ENCODE measurements at regions not wholly inside any gene's neighbourhood (a gene's known extent, or its start where the extent isn't known, plus 50 kb on each side); places are given as distances from the start of the nearest gene placed in this dataset.

DNA sequence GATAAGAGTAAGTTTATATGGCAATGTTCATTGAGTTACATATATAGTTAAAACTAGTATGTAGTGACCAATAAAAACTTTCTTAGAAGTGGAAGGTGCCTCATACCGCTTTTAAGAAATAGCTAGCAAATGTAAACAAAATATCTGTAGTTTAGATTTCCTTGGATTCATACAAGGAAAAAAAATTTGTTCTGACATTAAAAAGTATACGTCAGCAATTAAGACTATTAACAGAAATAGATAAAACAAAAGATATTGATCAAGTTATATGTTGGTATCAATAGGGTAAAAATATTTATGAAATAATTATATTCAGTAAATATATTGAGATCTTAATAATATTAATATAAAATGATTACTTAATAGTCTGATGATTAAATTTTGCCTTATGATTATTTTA lies 718.8 kb upstream of the LRFN5 start:
- DNase-seq = no peak

DNA sequence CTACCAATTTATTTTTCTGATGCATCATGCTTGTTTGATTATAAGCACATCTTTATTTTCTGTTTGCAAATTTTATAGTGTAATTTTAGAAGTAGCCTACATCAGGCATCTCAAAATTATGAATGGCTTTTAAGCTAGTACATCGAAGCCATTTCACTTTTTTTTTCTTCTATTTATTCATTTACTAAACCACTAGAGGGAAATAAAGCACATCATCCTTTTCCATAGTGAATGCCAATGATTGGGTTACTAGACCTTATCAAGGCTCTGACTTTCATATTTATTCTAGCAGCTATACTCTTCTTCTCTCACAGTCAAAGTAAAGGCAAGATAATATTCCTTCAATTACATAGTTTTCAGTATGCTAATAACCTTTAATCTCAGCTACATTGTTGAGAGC lies 736.4 kb upstream of the LRFN5 start:
- DNase-seq = no peak

DNA sequence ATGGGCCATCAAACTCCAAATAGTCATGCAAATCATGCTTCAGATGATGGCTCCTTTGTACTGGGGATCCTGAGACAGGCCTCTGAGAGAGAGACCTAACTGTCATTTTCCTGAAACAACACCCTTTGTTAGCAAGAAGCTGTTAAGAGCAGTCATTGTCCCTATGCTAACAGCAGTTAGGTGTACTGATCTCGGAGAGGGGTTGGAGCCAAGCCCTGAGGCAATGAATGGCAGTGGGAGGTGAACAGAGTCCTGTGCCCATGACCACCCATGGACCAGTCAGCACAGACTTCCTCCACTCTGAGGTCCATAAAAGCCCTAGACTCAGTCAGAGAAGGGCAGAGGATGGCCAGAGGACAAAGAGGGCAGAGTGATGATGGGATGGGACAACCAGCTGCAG lies 747.6 kb upstream of the LRFN5 start:
- no peak for DNase-seq

DNA sequence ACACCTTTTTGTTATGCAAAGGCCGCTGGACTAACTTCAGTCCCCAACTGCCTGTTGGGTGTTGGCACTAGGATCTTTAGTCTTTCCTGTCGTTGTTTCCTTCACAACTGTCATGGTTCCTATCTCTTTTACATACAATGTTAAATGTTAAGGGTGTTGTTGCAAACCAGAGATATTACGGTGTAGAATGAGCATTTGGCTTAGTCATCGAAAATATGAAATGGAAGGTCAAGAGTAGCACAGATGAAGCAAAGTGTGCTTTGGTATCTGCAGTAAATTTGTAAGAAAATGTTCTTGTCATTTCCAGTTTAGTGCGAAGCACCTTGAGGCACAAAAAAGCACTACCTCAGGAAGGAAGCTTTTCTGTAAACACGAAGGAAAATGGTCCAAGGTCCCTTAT lies 751.3 kb upstream of the LRFN5 start:
- DNase-seq = no peak

DNA sequence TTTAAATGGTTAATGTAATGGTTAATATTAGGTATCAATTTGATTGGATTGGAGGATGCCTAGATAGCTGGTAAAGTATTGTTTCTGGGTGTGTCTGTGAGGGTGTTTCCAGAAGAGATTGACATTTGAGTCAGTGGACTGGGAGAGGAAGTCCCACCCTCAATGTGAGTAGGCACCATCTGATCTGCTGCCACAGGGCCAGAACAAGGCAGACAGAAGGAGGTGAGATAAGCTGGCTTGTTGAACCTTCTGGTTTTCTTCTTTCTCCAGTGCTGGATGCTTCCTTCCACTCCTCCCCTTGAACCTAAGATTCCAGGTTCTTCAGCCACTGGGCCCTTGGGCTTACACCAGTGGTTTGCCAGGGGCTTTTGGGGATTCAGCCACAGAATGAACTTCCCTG lies 756.5 kb upstream of the LRFN5 start:
- DNase-seq = no peak

DNA sequence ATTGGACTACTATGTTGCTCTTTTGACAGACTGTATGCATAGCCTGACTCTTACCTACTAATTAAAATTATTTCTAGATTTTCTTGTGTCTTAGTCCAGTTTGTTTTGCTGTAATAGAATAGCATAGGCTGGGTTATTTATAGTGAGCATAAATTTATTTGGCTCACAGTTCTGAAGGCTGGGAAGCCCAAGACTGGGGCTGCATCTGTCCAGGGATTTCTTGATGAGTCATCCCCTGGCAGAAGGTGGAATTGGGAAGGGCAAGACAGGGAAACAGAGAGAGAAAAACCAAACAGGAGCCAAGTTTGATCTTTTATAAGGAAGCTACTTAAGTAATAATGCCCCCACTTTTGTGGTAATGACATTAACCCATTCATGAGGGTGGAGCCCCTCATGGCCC lies 759.2 kb upstream of the LRFN5 start:
- no peak for DNase-seq

DNA sequence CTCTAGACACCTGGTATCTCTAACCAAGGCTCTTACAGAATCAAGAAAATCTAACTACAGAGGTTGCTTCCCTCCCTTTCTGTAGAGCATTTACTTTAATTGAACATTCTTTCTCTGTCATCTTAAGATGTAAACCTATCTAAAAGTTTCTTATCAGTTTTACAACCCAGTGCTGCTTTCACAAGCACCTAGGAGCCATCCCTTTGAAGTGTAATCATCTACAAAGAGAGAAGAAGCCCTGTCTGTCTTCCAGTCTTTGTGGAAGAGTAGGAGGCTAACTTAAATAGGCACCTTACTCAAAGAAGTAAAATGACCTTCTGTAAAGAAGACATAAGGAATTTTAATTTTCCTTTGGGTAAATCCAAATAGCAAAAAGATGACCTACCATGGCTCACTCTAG lies 763.9 kb upstream of the LRFN5 start:
- DNase-seq = no peak

DNA sequence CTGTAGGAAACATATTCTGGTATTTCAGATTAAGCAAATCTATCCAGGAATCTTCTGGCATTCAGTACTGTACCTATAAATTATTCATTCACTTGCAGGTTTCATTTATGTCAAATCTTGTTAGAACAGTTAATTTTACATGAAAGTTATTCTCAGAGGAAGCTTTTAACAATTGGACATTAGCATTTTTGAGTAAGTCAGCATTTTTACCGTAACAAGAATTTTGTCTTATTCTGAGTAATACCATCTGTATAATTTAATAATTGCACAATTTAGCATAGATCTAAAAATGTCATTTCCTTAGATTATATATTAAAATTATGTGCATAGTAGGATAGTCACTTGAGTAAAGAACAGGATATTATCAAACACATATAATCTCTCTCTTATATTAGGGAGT lies 764.8 kb upstream of the LRFN5 start:
- no peak for DNase-seq

DNA sequence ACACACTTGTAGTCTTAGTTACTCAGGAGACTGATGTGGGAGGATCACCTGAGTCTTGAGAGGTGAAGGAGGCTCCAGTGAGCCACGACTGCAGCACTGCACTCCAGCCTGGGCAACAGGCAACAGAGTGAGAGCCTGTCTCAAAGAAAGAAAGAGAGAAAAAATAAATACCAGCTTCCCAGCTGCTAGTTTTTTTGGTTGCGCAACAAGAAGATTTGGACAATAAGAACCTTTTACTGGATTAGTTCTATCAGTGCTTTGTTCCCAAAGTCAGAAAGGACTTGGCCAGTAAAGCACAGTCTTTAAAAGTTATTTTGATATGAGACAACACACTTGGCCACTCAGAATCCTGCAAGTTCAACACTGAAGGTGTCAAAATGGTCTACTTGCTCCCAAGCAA lies 768.1 kb upstream of the LRFN5 start:
- DNase-seq = no peak

DNA sequence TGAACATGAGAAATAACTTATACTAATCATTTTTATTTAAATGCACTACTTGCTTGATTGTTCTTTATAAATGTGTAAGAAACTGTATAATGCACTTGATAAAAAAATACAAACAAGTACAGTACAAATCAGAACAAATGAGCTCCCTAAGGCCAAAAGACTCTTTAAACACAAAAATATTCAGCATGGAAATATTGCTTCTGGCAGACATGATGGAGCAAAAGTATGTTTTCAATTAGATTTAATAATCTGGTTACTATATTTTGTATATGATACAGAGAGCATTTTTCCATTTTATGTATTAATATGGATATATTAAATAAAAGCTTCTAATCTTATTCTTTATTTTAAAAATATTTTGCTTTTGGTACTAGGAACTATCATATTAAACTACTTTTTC lies 800.2 kb upstream of the LRFN5 start:
- DNase-seq = no peak

DNA sequence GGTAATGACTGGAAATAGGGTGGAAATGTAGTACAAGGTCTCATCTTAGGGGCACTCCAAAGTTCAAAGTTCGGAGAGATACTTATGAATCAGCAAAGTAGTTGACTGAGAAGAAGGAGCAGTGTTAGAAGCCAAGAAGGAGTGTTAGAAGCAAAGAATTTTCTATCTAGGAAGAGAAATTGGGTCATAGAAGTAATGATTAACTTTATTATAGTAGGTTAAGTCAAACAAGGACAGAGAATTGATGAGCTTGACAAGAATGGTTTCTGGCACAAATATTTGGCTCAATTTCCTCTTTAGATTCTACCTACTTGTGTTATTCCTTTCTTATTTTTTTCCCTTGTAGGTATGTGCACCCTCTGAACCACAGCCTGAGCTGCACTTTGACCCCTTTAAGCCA lies 810.5 kb upstream of the LRFN5 start:
- DNase-seq = no peak

DNA sequence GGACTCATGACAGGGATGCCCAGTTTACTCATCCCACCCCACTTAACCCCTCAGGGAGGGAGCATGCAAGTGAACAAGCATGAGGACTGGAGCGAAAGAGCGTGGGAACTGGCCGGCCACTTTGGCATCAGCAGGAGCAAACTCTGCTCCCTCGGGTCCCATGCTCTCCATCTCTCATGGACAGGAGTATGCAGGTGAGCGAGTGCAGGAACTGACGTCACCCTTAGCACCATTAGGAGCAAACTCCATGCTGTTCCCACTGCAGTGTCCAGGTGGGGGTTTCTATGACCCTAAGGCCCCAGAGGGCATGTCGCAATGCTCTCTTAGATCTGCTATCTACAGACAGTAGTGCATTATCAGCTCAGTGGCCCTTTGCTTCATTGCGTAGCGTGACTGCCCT lies 821.8 kb upstream of the LRFN5 start:
- no peak for DNase-seq

DNA sequence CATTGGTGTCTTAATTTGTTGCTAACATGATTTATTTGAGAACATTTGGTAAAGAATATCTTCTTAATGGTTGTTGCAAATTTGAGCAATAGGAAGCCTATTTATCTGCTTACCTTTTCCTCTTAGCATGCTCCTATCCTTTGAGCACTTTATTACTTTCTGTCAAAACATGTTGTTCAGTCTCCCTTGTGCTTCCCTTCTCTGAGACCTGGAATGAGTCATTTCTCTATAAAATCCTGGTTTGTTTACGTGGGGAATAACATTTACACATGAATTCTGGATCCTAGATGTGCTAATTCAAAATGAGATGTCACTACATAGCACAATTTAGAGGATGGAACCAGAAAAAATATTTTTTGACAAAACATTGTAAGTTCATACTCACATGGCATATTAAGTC lies 844.0 kb upstream of the LRFN5 start:
- no peak for DNase-seq

DNA sequence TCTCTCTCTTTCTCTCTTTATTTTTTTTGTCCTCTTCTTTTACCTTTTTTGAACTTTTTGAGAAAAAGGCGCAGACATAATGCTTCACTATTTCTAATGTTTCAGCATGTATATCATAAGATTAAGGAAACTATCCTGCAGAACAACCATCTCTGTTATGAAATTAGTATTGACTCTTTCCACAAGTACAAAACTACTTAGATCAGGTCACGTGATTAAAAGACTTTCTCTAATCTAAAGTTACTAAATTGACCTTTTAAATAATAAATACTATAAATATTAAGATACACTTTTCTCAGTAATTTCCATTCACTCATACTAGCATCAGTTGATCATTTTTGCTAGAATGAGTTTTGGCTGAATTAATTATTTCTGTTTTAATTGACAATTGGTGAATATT lies 844.5 kb upstream of the LRFN5 start:
- DNase-seq = no peak

DNA sequence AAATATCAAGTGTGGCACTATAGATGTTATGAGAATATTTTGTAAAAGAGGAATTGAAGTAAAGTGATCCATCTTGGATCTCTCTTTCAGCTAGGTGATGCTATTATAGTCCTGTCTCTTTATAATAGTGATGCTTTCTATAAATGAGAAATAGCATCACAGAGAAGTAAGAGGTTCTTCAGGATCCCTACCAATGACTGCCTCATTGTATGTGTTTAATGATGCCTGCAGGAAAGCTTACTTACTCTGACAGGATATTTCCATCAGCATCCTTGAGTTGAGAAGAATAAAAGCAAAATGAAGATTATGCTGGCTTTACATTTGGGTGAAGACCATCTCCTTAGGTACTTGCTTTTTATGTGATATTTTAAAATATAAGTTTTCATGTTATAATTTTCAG lies 846.0 kb upstream of the LRFN5 start:
- DNase-seq = no peak

DNA sequence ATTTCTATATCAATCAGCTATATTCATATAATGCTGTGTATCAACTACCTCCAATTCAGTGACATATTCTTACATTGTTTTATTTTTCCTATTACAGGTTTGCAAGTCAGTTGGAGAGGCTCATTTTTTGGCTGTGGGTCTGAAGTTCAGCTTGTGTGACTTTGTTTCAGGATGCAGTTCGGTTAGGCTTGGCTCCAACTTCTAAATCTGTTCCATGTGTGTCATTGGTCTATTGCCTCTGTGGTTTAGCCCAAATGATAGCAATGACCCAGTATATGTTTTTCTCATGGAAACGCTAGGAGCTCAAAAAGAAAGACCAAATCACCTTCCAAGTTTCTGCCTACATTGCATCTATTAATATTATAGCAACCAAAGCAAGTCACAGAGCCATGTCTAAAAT lies 848.6 kb upstream of the LRFN5 start:
- DNase-seq = no peak

DNA sequence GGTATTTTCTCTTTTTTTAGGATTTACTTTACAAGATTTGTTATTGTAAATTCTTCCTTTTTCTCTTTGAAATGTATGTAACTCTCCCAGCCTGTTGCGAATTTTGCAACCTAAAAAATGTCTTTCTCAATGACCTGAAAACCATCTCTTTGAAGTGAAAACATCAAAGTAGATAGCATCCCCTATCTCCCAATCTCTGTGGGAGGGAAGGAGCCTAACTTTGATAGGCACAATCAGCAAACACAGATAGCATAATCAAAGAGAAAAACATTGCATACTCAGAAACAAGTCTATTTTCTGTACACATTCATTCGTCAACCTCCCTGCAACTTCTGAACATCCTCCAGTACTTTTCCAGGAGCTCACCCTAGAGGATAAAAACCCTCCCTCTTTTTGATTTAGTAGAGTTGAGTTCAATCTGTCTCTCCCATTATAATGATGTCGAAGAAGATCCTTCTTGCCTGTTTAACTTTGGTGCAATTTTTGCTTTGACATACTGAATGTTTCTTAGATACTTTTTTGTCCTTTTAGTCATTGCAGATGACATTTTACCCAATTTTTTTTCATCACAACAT lies 849.2 kb upstream of the LRFN5 start:
- no peak for DNase-seq

DNA sequence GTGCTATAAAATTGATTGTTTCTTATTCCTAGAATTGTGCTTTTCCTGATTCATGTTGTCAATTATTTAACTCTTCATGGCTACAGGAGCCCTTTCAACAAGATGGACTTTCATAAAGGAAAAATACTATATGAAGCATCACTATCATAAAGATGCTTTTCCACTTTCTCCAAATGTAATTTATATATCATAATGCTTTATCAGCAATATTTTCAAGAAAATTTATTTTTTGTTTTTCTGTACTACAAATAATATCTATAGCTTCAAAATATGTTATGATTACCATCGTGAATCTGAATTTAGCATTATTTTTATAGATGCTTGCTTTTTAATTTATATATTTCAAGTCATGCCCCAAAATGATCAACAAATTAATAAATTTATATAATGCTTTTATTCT lies 873.5 kb upstream of the LRFN5 start:
- no peak for DNase-seq

DNA sequence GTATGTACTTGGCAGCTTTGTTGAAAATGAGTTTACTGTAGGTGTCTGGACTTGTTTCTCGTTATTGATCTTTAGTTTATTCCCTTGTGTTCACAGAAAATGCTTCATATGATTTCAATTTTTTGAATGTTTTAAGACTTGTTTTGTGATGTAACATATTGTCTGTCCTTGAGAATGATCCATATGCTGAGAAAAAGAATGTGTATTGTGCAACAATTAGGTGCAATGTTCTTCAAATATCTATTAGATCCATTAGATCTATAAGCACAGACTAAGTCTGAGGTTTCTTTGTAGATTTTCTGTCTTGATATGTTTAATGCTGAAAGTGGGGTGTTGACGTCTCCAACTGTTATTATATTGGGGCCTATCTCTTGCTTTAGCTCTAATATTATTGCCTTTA lies 879.6 kb upstream of the LRFN5 start:
- DNase-seq = no peak

DNA sequence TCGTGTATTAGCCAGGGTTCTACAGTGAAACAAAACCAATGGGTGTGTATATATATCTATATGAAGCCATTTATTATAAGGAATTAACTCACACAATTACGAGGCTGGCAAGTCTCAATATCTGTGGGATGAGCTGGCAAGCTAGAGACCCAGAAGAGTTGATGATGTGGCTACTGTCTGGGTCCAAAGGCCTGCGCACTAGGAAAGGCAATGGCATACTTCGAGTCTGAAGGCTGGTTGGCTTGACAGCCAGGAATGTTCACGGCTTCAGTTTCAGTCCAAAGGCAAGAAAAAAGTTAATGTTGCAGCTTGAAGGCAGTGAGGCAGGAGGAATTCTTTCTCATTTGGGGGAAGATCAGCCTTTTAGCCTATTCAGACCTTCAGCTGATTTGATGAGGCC lies 893.3 kb upstream of the LRFN5 start:
- no peak for DNase-seq

DNA sequence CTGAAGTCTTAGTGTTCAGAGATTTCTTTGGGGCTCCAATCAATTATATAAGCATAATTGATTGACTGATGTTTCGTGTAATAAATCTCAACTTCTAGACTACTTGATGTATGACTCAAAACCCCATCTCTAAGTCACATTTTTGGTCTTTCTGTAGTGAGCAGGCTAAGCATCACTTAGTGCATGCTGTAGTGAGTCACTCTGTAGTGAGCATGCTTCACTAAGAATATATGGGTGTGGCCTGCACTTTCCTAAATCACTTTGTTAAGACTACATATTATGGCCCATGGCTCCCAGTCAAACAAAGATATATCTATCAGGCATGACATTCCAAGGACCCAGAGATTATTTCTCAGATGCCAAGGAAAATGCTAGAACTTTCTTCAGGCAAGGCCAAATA lies 909.4 kb upstream of the LRFN5 start:
- DNase-seq = no peak

DNA sequence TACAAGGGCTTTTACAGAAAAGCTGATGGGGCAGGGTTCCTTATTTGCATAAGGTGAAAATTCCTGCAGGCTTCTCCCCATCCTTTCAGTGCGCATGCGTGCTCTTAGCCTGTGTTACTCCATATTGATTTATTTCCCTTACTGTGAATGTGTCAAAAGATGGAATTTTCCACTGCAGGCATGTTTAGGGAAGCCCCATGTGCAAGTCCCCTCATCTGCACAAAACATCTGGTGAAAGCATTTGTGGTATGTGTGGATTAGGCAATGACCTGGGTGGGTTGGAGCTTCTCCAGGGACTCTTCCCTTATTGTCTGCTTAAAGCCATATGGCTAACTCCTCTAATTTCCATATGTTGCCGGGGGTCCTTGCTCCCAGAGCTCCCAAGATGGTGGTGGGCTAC lies 912.7 kb upstream of the LRFN5 start:
- DNase-seq = no peak

DNA sequence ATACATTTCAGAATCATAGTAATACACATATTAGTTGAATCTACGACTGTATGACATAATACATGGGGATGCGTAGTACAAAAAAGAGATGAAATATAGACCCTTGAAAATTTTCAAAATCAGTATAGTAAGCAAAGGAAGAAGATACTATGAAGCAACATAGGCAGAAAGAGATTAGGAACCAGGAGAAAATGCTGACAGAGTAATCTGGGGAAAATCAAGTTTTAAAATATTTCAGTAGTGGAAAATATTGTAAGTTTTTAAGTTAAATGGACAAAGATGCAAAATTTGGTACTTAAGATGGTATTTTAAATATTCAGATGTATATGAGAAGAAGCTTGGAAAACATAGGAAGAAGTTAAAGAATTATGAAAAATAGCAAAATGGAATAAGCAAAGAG lies 915.6 kb upstream of the LRFN5 start:
- DNase-seq = no peak

DNA sequence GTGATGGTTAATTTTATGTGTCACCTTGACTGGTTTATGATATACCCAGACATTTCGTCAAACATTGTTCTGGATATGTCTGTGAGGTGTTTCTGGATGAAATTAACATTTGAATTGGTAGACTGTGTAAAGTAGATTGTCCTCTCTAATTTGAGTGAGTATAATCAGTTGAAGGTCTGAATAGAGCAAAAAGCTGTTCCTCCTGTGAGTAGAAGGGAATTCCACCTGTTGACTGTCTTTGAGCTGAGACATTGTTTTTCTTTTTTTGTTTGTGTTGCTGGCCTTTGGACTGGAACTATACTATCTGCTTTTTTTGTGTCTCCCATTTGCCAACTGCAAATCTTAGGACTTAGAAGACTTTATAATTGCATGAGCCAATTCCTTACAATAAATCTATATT lies 920.9 kb upstream of the LRFN5 start:
- no peak for DNase-seq

DNA sequence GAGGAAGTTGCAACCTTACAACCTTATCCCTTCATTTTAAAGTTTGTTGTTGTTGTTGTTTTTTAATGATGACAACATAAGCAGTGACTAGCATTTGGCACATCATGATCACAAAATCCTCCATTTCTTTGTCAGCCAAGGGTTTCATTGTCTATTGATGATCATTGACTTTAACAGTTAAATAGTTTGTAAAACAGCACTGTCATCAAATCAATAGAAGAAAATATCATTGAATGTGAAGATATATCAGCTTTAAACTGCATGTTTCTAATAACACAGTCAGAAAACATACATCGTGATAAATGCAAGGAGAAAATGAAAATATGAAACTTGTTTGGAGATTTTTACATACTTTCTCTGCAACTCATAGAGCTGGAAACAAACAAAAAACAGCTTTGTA lies 922.3 kb upstream of the LRFN5 start:
- DNase-seq = no peak
